Esophagus squamous epithelium (tissue), 4 donors: ENCODE measurements at regions not wholly inside any gene's neighbourhood (a gene's known extent, or its start where the extent isn't known, plus 50 kb on each side); places are given as distances from the start of the nearest gene placed in this dataset.

Source experiments
- CTCF ChIP-seq, 6 experiments: fragments of 450-650 bp in 4 of 6; fragments of 200-600 bp in 2 of 6; sonication (generic) in 2 of 6; IDR thresholded peaks; one replicate each; pipeline ENCODE4 v1.5.1; 2016 to 2019; ENCODE audit warnings: antibody characterized with exemption in 6 of 6, mild to moderate bottlenecking in 4 of 6, moderate library complexity in 4 of 6
- POLR2A ChIP-seq, 4 donors: fragments of 450-650 bp; IDR thresholded peaks; one replicate each; pipeline ENCODE4 v1.6.1; 2017; ENCODE audit warnings: antibody characterized with exemption in 4 of 4, mild to moderate bottlenecking in 4 of 4, moderate library complexity in 3 of 4

DNA sequence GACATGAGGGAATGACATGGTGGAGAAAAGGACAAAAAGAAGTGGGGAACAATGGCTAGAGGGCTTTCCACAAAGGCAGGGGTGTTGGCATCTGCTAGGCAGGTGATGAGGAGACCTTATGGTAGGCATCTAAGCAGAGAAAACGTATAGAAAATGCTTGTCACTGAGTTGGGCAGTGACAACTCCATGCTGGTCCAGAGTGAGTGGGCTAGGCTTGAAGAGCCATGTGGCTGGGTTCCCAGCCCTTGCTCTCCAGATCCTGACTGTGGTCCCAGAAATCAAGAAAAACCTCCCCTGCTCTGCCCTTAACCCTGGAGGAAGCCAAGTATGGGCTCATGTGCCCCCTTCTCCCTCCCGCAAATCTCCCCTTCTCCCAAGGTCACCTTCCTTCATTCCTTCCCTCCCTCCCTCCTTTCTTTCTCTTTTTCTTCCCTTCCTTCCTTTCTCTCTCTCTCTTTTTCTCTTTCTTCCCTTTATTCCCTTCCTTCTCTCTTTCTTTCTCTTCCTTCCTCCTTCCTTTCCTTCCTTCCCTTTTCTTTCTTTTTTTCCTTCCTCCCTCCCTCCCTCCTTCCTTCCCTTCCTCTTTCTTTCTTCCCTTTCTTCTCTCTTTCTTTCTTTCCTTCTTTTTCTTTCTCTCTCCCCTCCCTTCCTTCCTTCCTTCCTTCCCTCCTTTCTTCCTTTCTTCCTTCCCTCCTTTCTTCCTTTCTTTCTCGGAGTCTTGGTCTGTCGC, 102.8 kb downstream of the NAV1 start:
- TF ChIP-seq CTCF (IDR thresholded peaks at IDR 0.05) (no peak), POLR2A (IDR thresholded peaks at IDR 0.05) (no peak)
